ENCODE measurements at regions not wholly inside any gene's neighbourhood (a gene's known extent, or its start where the extent isn't known, plus 50 kb on each side); places are given as distances from the start of the nearest gene placed in this dataset.

- TF ChIP-seq CTCF (IDR thresholded peaks at IDR 0.05; ENCODE audit: insufficient read depth, low read depth, low read length), result no peak
- no peaks in the 10 kb centered on the region for H3K27me3 ChIP-seq (ENCODE audit: control insufficient read depth, insufficient read depth, low read length)
- no peak for DNase-seq (ENCODE audit: low read depth)
- no peak overlapping the region for H3K4me3 ChIP-seq (ENCODE audit: low read depth, low read length)
- CTCF ChIA-PET, result no interaction called here
- H3K36me3 ChIP-seq (ENCODE audit: control insufficient read depth, insufficient read depth, low read length), result no peaks in the 10 kb centered on the region
- POLR2A ChIA-PET, result no interaction called here
Observed at GRCh38 chr3:86176445-86176784, 814.5 kb downstream of the VGLL3 start.

- no peak for DNase-seq (ENCODE audit: low read depth)
- POLR2A ChIA-PET, result no interaction called here
- CTCF ChIA-PET, result no interaction called here
- TF ChIP-seq CTCF (IDR thresholded peaks at IDR 0.05; ENCODE audit: insufficient read depth, low read depth, low read length), result no peak
- no peak overlapping the region for H3K4me3 ChIP-seq (ENCODE audit: low read depth, low read length)
- H3K36me3 ChIP-seq (ENCODE audit: control insufficient read depth, insufficient read depth, low read length), result no peaks in the 10 kb centered on the region
- no peaks in the 10 kb centered on the region for H3K27me3 ChIP-seq (ENCODE audit: control insufficient read depth, insufficient read depth, low read length)
Observed at GRCh38 chr3:86175593-86176444, 815.1 kb downstream of the VGLL3 start.

- no peak overlapping the region for H3K4me3 ChIP-seq (ENCODE audit: low read depth, low read length)
- ChIA-PET POLR2A (no interaction called here), CTCF (no interaction called here)
- no peaks in the 10 kb centered on the region for H3K36me3 ChIP-seq (ENCODE audit: control insufficient read depth, insufficient read depth, low read length)
- TF ChIP-seq CTCF (IDR thresholded peaks at IDR 0.05; ENCODE audit: insufficient read depth, low read depth, low read length), result no peak
- no peaks in the 10 kb centered on the region for H3K27me3 ChIP-seq (ENCODE audit: control insufficient read depth, insufficient read depth, low read length)
- no peak for DNase-seq (ENCODE audit: low read depth)
Observed at GRCh38 chr3:86175051-86175536, 815.9 kb downstream of the VGLL3 start.

- no peak for TF ChIP-seq CTCF (IDR thresholded peaks at IDR 0.05; ENCODE audit: insufficient read depth, low read depth, low read length)
- Histone ChIP-seq H3K27me3 (ENCODE audit: control insufficient read depth, insufficient read depth, low read length) (no peaks in the 10 kb centered on the region), H3K36me3 (ENCODE audit: control insufficient read depth, insufficient read depth, low read length) (no peaks in the 10 kb centered on the region), H3K4me3 (ENCODE audit: low read depth, low read length) (no peak overlapping the region)
- POLR2A ChIA-PET, result no interaction called here
- CTCF ChIA-PET, result interaction anchor here (0.5 kb wide), 1 partner anchor 24 kb away, joined by 3 read pairs; no protein-coding TSS in a partner anchor
- no peak for DNase-seq (ENCODE audit: low read depth)
Observed at GRCh38 chr3:86173401-86173800, 817.5 kb downstream of the VGLL3 start.

GRCh38 chr3:86168512-86168911, 822.4 kb downstream of the VGLL3 start:
- TF ChIP-seq CTCF (IDR thresholded peaks at IDR 0.05; ENCODE audit: insufficient read depth, low read depth, low read length), result no peak
- ChIA-PET CTCF (no interaction called here), POLR2A (no interaction called here)

More at GRCh38 chr3:86168512-86168911, 822.4 kb downstream of the VGLL3 start:
- no peak for DNase-seq (ENCODE audit: low read depth)
- Histone ChIP-seq H3K4me3 (ENCODE audit: low read depth, low read length) (no peak overlapping the region), H3K27me3 (ENCODE audit: control insufficient read depth, insufficient read depth, low read length) (no peaks in the 10 kb centered on the region), H3K36me3 (ENCODE audit: control insufficient read depth, insufficient read depth, low read length) (no peaks in the 10 kb centered on the region)
